ENCODE measurements at regions not wholly inside any gene's neighbourhood (a gene's known extent, or its start where the extent isn't known, plus 50 kb on each side); places are given as distances from the start of the nearest gene placed in this dataset.

DNA sequence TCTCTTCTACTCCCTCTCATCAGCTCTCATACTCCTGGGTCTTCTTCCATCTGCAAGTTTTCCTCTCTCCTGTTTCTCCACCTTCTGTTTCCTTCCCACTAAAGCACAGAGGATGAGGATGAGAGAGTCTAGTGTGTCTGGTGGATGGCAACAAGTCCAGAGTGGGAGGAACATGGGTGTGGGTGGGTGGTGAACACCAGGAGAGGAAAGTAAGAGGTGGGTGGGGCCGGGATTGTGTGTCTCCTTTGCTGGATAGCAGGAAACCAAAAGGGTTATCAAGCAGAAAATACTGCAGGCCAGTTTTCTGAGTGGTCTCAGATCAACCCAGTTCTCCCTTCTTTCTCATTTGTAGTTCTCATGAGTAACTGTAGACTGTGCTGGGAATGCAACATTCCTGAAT lies 52.9 kb upstream of the EPHB1 start:
- no peak for DNase-seq (ENCODE audit: low spot score)
- no peak for TF ChIP-seq CTCF (IDR thresholded peaks at IDR 0.05)
- H3K4me3 ChIP-seq: no peak overlapping the region
- no peak overlapping the region for H3K27ac ChIP-seq

DNA sequence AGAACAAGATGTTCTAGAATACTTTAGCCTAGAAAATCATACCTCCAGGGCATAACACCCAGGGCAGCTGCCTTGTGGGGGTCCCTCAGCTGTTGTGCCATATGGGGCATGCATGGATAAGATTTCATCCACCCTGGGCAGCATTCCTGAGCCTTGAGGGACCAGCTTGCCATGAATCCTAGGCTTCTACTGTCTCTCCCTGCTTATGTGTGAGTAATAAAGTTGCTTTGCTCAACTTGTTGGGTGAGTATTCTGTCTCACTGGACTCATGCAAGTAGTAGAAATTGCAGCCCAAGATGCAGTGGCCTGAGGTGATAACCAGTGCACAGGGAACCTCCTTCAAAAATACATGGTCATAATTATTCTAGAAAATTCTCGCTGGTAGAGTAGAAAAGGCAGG lies 52.1 kb upstream of the EPHB1 start:
- Histone ChIP-seq H3K4me3 (no peak overlapping the region), H3K27ac (no peak overlapping the region)
- DNase-seq (ENCODE audit: low spot score): no peak
- no peak for TF ChIP-seq CTCF (IDR thresholded peaks at IDR 0.05)

All from coronary artery (tissue), 2 donors.